Activated CD8-positive, alpha-beta memory T cell treated with anti-CD3 and anti-CD28 coated beads for 48 hours (primary cell): ENCODE measurements at regions not wholly inside any gene's neighbourhood (a gene's known extent, or its start where the extent isn't known, plus 50 kb on each side); places are given as distances from the start of the nearest gene placed in this dataset.

Experiments
- DNase-seq, 3 experiments: peaks; one replicate each; pipeline ENCODE4 v3.0.0-alpha.2; 2020; ENCODE audit warnings: low read depth in 2 of 3, low spot score in 2 of 3

- DNase-seq, result no peak
Measured at GRCh38 chr2:193693758-193694157, 1499.0 kb upstream of the TMEFF2 start.

GRCh38 chr2:193690572-193690971, 1495.8 kb upstream of the TMEFF2 start:
- DNase-seq, result no peak

GRCh38 chr2:193687195-193687594, 1492.5 kb upstream of the TMEFF2 start:
- DNase-seq, result no peak

GRCh38 chr2:193679847-193680246, 1485.1 kb upstream of the TMEFF2 start:
- DNase-seq, result no peak

- DNase-seq, result no peak
Measured at GRCh38 chr2:193670478-193670877, 1475.7 kb upstream of the TMEFF2 start.

- DNase-seq, result no peak
Measured at GRCh38 chr2:193668557-193669323, 1474.0 kb upstream of the TMEFF2 start.

- DNase-seq, result no peak
Measured at GRCh38 chr2:193627927-193628272, 1433.2 kb upstream of the TMEFF2 start.

GRCh38 chr2:193627187-193627926, 1432.6 kb upstream of the TMEFF2 start:
- DNase-seq, result no peak

- DNase-seq, result no peak
Measured at GRCh38 chr2:193608451-193608850, 1413.7 kb upstream of the TMEFF2 start.

GRCh38 chr2:193590831-193591230, 1396.1 kb upstream of the TMEFF2 start:
- no peak for DNase-seq

- DNase-seq, result no peak
Measured at GRCh38 chr2:193584522-193584938, 1389.8 kb upstream of the TMEFF2 start.

GRCh38 chr2:193583638-193584400, 1389.1 kb upstream of the TMEFF2 start:
- DNase-seq, result no peak

- no peak for DNase-seq
Measured at GRCh38 chr2:193581807-193582206, 1387.1 kb upstream of the TMEFF2 start.

- DNase-seq, result no peak
Measured at GRCh38 chr2:193580176-193580950, 1385.6 kb upstream of the TMEFF2 start.

GRCh38 chr2:193566886-193567285, 1372.2 kb upstream of the TMEFF2 start:
- no peak for DNase-seq

- no peak for DNase-seq
Measured at GRCh38 chr2:193566276-193566675, 1371.5 kb upstream of the TMEFF2 start.

- DNase-seq, result no peak
Measured at GRCh38 chr2:193562031-193562430, 1367.3 kb upstream of the TMEFF2 start.

- no peak for DNase-seq
Measured at GRCh38 chr2:193561054-193561453, 1366.3 kb upstream of the TMEFF2 start.

- DNase-seq, result no peak
Measured at GRCh38 chr2:193556766-193557470, 1362.2 kb upstream of the TMEFF2 start.

- DNase-seq, result no peak
Measured at GRCh38 chr2:193549661-193550060, 1354.9 kb upstream of the TMEFF2 start.

- DNase-seq, result no peak
Measured at GRCh38 chr2:193542762-193543161, 1348.0 kb upstream of the TMEFF2 start.
